ENCODE measurements at regions not wholly inside any gene's neighbourhood (a gene's known extent, or its start where the extent isn't known, plus 50 kb on each side); places are given as distances from the start of the nearest gene placed in this dataset.

- H3K4me3 ChIP-seq (ENCODE audit: low read length), result no peak overlapping the region
- no peaks in the 10 kb centered on the region for H3K4me1 ChIP-seq (ENCODE audit: control insufficient read depth, low read depth, low read length)
- no peaks in the 10 kb centered on the region for H3K36me3 ChIP-seq (ENCODE audit: control insufficient read depth, low read depth, low read length)
- H3K27ac ChIP-seq (ENCODE audit: low read length), result no peak overlapping the region
- H3K27me3 ChIP-seq (ENCODE audit: control insufficient read depth, insufficient read depth, low read length), result no peaks in the 10 kb centered on the region
- no peaks in the 10 kb centered on the region for H3K9me3 ChIP-seq (ENCODE audit: control insufficient read depth, low read depth, low read length)
- no peak overlapping the region for H3K9ac ChIP-seq (ENCODE audit: low read length)
Observed at GRCh38 chr3:147604136-147604535, 195.0 kb downstream of the ZIC1 start.

GRCh38 chr3:147613725-147614124 lies 204.6 kb downstream of the ZIC1 start:
- Histone ChIP-seq H3K27me3 (ENCODE audit: control insufficient read depth, insufficient read depth, low read length) (no peaks in the 10 kb centered on the region), H3K9ac (ENCODE audit: low read length) (no peak overlapping the region), H3K4me3 (ENCODE audit: low read length) (no peak overlapping the region), H3K36me3 (ENCODE audit: control insufficient read depth, low read depth, low read length) (no peaks in the 10 kb centered on the region), H3K9me3 (ENCODE audit: control insufficient read depth, low read depth, low read length) (no peaks in the 10 kb centered on the region), H3K4me1 (ENCODE audit: control insufficient read depth, low read depth, low read length) (peaks cover 11% of the 10 kb centered on the region), H3K27ac (ENCODE audit: low read length) (no peak overlapping the region)

GRCh38 chr3:147614210-147614609 lies 205.0 kb downstream of the ZIC1 start:
- Histone ChIP-seq H3K27ac (ENCODE audit: low read length) (no peak overlapping the region), H3K4me3 (ENCODE audit: low read length) (no peak overlapping the region)

GRCh38 chr3:147615035-147615434 lies 205.9 kb downstream of the ZIC1 start:
- Histone ChIP-seq H3K27me3 (ENCODE audit: control insufficient read depth, insufficient read depth, low read length) (no peaks in the 10 kb centered on the region), H3K4me3 (ENCODE audit: low read length) (no peak overlapping the region), H3K9ac (ENCODE audit: low read length) (no peak overlapping the region), H3K9me3 (ENCODE audit: control insufficient read depth, low read depth, low read length) (no peaks in the 10 kb centered on the region), H3K27ac (ENCODE audit: low read length) (no peak overlapping the region), H3K36me3 (ENCODE audit: control insufficient read depth, low read depth, low read length) (no peaks in the 10 kb centered on the region), H3K4me1 (ENCODE audit: control insufficient read depth, low read depth, low read length) (peaks cover 15% of the 10 kb centered on the region)

More at GRCh38 chr3:147614210-147614609, 205.0 kb downstream of the ZIC1 start:
- Histone ChIP-seq H3K9ac (ENCODE audit: low read length) (no peak overlapping the region), H3K9me3 (ENCODE audit: control insufficient read depth, low read depth, low read length) (no peaks in the 10 kb centered on the region), H3K36me3 (ENCODE audit: control insufficient read depth, low read depth, low read length) (no peaks in the 10 kb centered on the region), H3K27me3 (ENCODE audit: control insufficient read depth, insufficient read depth, low read length) (no peaks in the 10 kb centered on the region), H3K4me1 (ENCODE audit: control insufficient read depth, low read depth, low read length) (peaks cover 13% of the 10 kb centered on the region)

- Histone ChIP-seq H3K9ac (ENCODE audit: low read length) (no peak overlapping the region), H3K9me3 (ENCODE audit: control insufficient read depth, low read depth, low read length) (no peaks in the 10 kb centered on the region)
Observed at GRCh38 chr3:147616998-147617619, 207.9 kb downstream of the ZIC1 start.

DNA sequence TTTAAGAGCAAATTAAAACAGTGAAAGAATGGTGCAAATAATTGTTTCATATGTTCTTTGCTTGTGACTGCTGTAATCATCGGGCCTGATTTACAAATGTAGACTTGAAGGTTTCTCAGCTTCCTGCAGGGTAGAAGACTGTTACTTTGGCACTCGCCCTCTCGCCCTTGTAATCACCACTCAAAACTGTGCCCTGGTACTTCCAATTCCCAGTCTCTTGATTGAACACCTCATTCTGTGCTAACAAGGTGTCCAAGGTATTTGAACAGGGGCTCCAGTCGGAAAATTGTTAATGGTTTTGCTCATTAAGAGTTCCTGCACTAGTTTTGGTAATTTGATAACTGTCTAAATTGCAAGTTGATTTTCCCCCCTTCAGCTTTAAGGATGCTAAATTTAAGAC lies 209.5 kb downstream of the ZIC1 start:
- no peak overlapping the region for H3K27ac ChIP-seq (ENCODE audit: low read length)
- no peak overlapping the region for H3K4me3 ChIP-seq (ENCODE audit: low read length)
- no peaks in the 10 kb centered on the region for H3K9me3 ChIP-seq (ENCODE audit: control insufficient read depth, low read depth, low read length)
- H3K27me3 ChIP-seq (ENCODE audit: control insufficient read depth, insufficient read depth, low read length), result no peaks in the 10 kb centered on the region
- H3K36me3 ChIP-seq (ENCODE audit: control insufficient read depth, low read depth, low read length), result no peaks in the 10 kb centered on the region
- H3K9ac ChIP-seq (ENCODE audit: low read length), result no peak overlapping the region
- H3K4me1 ChIP-seq (ENCODE audit: control insufficient read depth, low read depth, low read length), result peaks cover 23% of the 10 kb centered on the region

More at GRCh38 chr3:147616998-147617619, 207.9 kb downstream of the ZIC1 start:
- H3K27ac ChIP-seq (ENCODE audit: low read length), result no peak overlapping the region
- H3K27me3 ChIP-seq (ENCODE audit: control insufficient read depth, insufficient read depth, low read length), result no peaks in the 10 kb centered on the region
- peaks cover 23% of the 10 kb centered on the region for H3K4me1 ChIP-seq (ENCODE audit: control insufficient read depth, low read depth, low read length)
- H3K36me3 ChIP-seq (ENCODE audit: control insufficient read depth, low read depth, low read length), result no peaks in the 10 kb centered on the region
- H3K4me3 ChIP-seq (ENCODE audit: low read length), result no peak overlapping the region

DNA sequence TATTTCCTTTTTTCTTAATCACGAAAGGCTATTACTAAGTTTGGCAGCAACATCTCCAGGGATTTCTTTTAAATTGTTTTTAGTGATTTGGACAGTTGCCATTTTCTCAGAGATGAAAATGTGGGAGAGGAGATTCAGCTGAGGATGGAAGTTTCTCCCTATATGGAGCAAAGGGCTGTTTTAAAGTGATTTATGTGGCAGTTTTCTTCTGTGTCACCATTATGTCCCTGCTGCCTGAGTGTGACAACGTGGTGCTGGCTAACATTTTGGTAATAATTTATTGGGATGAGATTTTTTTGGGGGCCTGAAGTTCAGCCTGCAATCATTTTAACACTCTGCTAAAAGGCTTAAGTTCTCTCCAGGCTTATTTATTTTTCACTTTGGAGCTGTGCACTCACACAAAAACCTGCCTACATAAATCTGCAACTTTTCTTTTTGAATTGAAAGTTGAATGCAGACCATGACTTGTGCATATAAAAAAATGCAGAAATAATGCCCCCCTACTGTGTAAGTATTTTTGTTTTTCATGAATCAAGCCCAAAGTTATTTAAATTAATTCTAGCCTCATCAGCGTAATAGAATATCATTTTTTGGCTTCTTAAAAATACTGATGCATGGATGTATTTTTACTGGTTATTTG lies 210.9 kb downstream of the ZIC1 start:
- no peaks in the 10 kb centered on the region for H3K9me3 ChIP-seq (ENCODE audit: control insufficient read depth, low read depth, low read length)
- no peak overlapping the region for H3K4me3 ChIP-seq (ENCODE audit: low read length)
- H3K36me3 ChIP-seq (ENCODE audit: control insufficient read depth, low read depth, low read length), result no peaks in the 10 kb centered on the region
- H3K9ac ChIP-seq (ENCODE audit: low read length), result no peak overlapping the region
- no peaks in the 10 kb centered on the region for H3K27me3 ChIP-seq (ENCODE audit: control insufficient read depth, insufficient read depth, low read length)
- peaks cover 21% of the 10 kb centered on the region for H3K4me1 ChIP-seq (ENCODE audit: control insufficient read depth, low read depth, low read length)
- H3K27ac ChIP-seq (ENCODE audit: low read length), result no peak overlapping the region

DNA sequence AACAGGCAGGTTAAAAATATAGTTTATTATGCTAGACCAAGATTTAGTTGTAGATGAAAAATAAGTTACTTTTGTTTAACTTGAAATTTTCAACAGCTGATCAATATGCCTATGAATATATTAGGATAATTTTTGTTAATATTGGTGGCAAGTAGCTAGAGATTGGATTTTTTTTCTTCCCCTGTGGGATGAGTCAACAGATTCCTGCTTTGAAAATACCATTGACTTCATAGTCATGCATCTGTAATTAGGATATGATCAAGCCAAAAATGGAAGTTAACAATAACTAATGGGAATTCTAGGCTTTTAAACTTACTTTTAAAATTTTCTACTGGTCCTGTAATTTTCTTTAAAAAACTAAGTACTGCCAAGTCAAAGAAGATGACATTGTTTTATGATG lies 211.7 kb downstream of the ZIC1 start:
- Histone ChIP-seq H3K4me1 (ENCODE audit: control insufficient read depth, low read depth, low read length) (peaks cover 17% of the 10 kb centered on the region), H3K9ac (ENCODE audit: low read length) (no peak overlapping the region), H3K27me3 (ENCODE audit: control insufficient read depth, insufficient read depth, low read length) (no peaks in the 10 kb centered on the region), H3K9me3 (ENCODE audit: control insufficient read depth, low read depth, low read length) (no peaks in the 10 kb centered on the region), H3K36me3 (ENCODE audit: control insufficient read depth, low read depth, low read length) (no peaks in the 10 kb centered on the region), H3K27ac (ENCODE audit: low read length) (no peak overlapping the region), H3K4me3 (ENCODE audit: low read length) (no peak overlapping the region)

DNA sequence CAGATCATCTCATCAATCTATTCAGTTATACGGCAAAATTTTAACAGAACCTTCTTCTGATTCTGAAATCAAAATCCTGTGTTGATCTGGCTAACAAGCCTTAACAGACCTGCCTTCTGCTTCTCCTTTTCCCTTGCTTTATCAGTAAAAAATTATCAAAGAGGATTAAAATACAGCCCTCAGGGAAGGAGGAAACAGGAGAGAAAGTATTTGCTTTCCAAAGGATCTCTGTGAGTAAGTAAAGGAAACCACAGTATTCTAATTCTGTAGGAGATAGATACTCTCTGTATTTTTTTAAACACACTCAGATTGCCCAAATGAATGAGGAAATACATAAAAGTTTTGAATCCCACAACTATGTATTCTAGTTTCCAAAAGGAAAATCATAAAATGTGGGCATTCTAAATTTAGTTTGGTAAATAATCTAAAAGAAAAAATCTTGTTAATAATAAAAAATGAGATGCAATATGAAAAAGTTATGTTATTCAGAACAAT lies 221.8 kb downstream of the ZIC1 start:
- H3K9ac ChIP-seq (ENCODE audit: low read length), result no peak overlapping the region

DNA sequence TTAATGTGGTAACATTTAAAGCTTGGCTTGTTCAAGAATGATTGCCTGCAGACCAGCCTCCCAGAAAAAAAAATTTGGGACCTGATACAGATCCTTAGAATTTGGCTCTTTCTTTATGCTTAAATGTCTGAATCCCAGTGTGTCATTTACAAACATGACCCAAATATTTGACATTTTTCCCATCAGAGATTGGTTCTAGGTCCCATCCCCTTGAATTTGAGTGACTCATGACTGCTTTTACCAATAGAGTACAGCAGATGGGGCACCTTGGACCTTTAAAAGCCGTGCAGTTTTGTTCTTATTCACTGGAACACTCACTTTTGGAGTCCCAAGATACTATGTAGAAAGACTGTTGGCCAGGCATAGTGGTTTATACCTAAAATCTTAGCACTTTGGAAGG lies 231.6 kb downstream of the ZIC1 start:
- no peaks in the 10 kb centered on the region for H3K36me3 ChIP-seq (ENCODE audit: control insufficient read depth, low read depth, low read length)
- H3K4me3 ChIP-seq (ENCODE audit: low read length), result no peak overlapping the region
- no peak overlapping the region for H3K9ac ChIP-seq (ENCODE audit: low read length)
- H3K4me1 ChIP-seq (ENCODE audit: control insufficient read depth, low read depth, low read length), result no peaks in the 10 kb centered on the region
- no peak overlapping the region for H3K27ac ChIP-seq (ENCODE audit: low read length)
- no peaks in the 10 kb centered on the region for H3K9me3 ChIP-seq (ENCODE audit: control insufficient read depth, low read depth, low read length)
- H3K27me3 ChIP-seq (ENCODE audit: control insufficient read depth, insufficient read depth, low read length), result no peaks in the 10 kb centered on the region

More for the DNA sequence above, 221.8 kb downstream of the ZIC1 start:
- H3K36me3 ChIP-seq (ENCODE audit: control insufficient read depth, low read depth, low read length), result no peaks in the 10 kb centered on the region
- no peaks in the 10 kb centered on the region for H3K27me3 ChIP-seq (ENCODE audit: control insufficient read depth, insufficient read depth, low read length)
- H3K27ac ChIP-seq (ENCODE audit: low read length), result no peak overlapping the region
- no peaks in the 10 kb centered on the region for H3K4me1 ChIP-seq (ENCODE audit: control insufficient read depth, low read depth, low read length)
- H3K4me3 ChIP-seq (ENCODE audit: low read length), result no peak overlapping the region
- no peaks in the 10 kb centered on the region for H3K9me3 ChIP-seq (ENCODE audit: control insufficient read depth, low read depth, low read length)

DNA sequence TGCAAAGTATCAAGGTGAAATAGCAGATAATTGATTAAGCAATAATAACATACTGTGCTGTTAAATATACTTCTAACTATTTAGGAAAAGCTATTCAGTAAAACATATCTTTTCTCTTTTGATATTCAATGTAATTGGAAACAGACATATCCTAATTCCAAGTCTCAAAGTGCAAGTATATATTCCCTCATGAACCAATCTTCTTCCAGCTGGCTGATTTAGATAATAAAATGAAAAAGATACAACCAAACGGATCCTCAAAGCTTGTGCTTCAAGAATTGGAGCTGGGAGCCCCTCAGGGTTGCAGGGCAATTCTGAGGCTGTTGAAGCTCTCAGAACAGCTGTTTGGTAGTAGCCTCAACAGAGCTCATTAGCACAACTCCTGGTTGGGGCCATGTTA lies 236.6 kb downstream of the ZIC1 start:
- no peak overlapping the region for H3K4me3 ChIP-seq (ENCODE audit: low read length)
- no peaks in the 10 kb centered on the region for H3K36me3 ChIP-seq (ENCODE audit: control insufficient read depth, low read depth, low read length)
- H3K4me1 ChIP-seq (ENCODE audit: control insufficient read depth, low read depth, low read length), result no peaks in the 10 kb centered on the region
- no peaks in the 10 kb centered on the region for H3K9me3 ChIP-seq (ENCODE audit: control insufficient read depth, low read depth, low read length)
- no peak overlapping the region for H3K9ac ChIP-seq (ENCODE audit: low read length)
- no peak overlapping the region for H3K27ac ChIP-seq (ENCODE audit: low read length)
- no peaks in the 10 kb centered on the region for H3K27me3 ChIP-seq (ENCODE audit: control insufficient read depth, insufficient read depth, low read length)

DNA sequence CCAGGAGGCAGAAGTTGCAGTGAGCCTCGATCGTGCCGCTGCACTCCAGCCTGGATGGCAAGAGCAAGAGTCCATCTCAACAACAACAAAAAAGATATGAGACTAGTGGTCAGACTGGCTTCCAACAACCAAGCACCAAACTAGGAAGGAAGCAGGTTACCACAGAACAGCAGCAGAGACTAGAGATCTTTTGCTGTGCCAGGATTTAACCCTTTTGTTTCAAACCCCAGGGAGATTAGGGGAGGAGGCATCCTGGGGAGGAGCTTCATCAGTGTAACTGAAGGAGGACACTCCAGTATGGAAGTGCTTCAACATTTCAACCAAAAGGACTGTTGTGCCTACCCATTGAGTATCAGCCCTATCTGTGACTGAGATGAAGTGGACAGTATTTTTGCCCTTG lies 240.3 kb downstream of the ZIC1 start:
- no peak overlapping the region for H3K27ac ChIP-seq (ENCODE audit: low read length)
- no peaks in the 10 kb centered on the region for H3K36me3 ChIP-seq (ENCODE audit: control insufficient read depth, low read depth, low read length)
- no peaks in the 10 kb centered on the region for H3K4me1 ChIP-seq (ENCODE audit: control insufficient read depth, low read depth, low read length)
- no peaks in the 10 kb centered on the region for H3K9me3 ChIP-seq (ENCODE audit: control insufficient read depth, low read depth, low read length)
- H3K9ac ChIP-seq (ENCODE audit: low read length), result no peak overlapping the region
- H3K27me3 ChIP-seq (ENCODE audit: control insufficient read depth, insufficient read depth, low read length), result no peaks in the 10 kb centered on the region
- no peak overlapping the region for H3K4me3 ChIP-seq (ENCODE audit: low read length)

Data from iPS-18a (cell line).